GDM1 (cell line): ENCODE measurements at regions not wholly inside any gene's neighbourhood (a gene's known extent, or its start where the extent isn't known, plus 50 kb on each side); places are given as distances from the start of the nearest gene placed in this dataset.
"Not testable (repeated sequence)": the region's sequence is repeated elsewhere in the genome, so short reads cannot be mapped to it uniquely, and the experiment has no call there.

Experiments used
- DNase-seq: peaks from one replicate; lab custom pipeline; 2025; lab: John Stamatoyannopoulos, UW

- DNase-seq, result no peak
These were observed 142.9 kb upstream of the ZSWIM2 start for GRCh38 chr2:186991766-186992417.

DNA sequence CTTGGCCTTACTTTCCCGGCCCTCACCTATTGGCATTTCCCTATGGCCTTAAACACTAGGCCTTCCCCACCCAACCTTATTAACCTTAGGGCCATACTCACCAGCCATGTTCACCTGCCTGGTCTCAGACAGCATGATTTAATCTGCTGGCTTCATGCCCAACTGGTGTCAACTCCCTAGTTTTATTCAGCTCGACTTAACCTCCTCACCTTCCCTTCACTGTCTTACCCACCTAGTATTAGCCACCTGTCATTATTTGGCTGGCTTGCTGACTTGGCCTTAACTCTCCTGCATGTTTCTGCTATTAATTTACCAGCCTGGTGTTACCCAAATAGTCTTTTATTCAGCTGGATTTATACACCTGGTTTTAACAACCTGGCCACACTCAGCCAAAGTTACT, 136.0 kb upstream of the ZSWIM2 start:
- no peak for DNase-seq

GRCh38 chr2:186984481-186984880, 135.5 kb upstream of the ZSWIM2 start:
- DNase-seq, result no peak

DNA sequence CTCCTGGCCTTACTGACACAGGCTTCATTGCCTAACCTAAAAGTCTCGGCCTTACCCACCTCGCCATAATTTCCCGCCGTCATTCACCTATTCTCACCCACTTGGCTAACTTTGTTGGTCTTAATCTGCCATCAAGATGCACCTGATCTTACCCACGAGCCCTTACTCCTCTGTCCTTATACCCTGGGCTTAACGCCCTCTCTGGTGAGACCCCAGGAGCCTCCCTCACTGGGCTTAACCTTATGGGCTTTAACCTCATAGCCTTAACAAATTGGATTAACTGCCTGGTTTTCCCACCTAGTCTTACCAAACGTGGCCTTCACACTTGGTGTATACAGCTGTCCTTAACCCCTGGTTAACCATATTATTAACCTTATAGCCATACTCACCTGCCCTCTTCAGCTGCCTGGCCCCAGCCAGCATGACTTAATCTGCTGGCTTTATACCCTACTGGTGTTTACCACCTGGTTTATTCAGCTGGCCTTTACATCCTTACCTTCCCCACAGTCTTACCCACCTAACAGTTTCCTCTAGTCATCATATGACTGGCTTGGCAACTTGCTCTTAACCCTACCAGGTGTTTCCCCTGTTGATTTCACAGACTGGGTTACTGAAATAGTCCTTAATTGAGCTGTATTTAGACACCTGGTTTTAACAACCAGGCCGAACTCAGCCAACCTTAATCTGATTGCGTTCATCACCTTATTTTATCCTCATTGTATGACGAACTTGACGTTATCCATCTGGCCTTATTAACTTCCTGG, 132.0 kb upstream of the ZSWIM2 start:
- no peak for DNase-seq

GRCh38 chr2:186980117-186980442, 131.1 kb upstream of the ZSWIM2 start:
- DNase-seq, result no peak

- DNase-seq, result no peak
These were observed 130.6 kb upstream of the ZSWIM2 start for GRCh38 chr2:186979439-186980116.

- no peak for DNase-seq
These were observed 128.6 kb upstream of the ZSWIM2 start for GRCh38 chr2:186977433-186978045.

DNA sequence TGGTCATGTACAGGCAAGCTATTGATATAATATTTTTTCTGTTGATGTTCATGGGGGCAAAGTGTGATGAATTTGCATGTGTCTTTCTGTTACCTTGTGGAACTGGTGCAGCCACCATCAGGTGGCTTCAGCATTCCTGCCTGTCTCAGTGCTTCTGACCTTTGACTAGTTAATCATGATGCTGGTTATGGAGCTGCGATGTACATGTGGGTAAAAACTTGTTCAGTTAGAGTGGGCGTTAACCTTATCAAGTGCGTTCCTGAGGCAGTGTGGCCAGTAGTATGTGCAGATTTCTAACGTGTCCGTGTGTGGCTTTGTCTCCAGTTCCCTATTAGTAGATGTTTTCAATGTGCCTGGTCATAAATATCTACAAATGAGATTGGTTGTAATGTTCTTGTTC, 127.4 kb upstream of the ZSWIM2 start:
- DNase-seq, result no peak

GRCh38 chr2:186972281-186972970, 123.5 kb upstream of the ZSWIM2 start:
- no peak for DNase-seq

- no peak for DNase-seq
These were observed 119.3 kb upstream of the ZSWIM2 start for GRCh38 chr2:186968277-186968676.

DNA sequence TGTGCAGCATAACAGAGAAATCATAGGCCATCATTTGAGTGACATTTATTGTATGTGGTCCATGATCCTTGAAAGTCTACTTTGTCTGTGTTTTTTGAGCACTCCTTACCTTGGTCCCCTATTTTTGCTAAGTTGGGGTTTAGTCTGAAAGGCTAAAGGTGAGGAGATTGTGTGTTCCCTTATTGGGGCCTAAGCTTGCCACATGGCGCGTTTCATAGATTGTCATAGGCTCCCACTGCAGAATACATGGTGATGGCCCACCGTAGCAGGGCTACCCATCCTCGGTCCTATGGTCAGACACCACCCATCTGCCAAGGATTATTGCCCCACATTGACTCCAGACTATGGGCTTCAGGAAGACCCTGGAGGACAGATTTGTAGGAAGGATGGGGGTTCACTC, 117.0 kb upstream of the ZSWIM2 start:
- DNase-seq, result no peak

- no peak for DNase-seq
These were observed 113.2 kb upstream of the ZSWIM2 start for GRCh38 chr2:186962085-186962747.

GRCh38 chr2:186960241-186960640, 111.3 kb upstream of the ZSWIM2 start:
- DNase-seq, result not testable (repeated sequence)

DNA sequence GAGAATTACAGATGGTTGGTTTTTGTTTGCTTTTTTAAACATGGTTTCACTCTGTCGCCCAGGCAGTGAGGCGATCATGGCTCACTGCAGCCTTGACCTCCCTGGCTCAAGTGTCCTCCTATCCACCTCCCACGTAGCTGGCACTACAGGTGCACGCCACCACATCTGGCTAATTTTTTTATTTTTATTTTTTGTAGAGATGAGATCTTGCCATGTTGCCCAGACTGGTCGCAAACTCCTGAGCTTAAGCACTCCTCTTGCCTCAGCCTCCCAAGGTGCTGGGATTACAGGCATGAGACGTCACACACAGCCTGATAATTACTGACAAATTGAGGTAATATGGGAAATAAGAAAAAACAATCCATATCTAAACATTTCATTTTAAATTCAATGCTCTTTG, 110.5 kb upstream of the ZSWIM2 start:
- no peak for DNase-seq

DNA sequence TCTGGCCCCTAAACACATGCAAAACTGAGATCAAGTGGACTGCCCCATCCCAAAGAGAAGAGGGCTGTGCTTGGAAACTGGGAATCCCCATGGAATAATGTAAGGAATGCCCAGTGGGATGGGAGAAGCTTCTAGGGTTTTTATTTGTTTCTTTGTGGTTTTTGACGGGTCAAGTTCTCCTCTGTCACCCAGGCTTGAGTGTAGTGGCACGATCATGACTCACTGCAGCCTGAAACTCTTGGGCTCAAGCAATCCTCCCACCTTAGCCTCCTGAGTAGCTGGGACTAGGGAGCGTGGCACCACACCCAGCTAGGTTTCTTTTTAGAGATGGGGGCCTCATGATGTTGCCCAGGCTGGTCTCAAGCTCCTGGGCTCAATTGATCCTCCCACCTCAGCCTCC, 101.7 kb upstream of the ZSWIM2 start:
- no peak for DNase-seq

DNA sequence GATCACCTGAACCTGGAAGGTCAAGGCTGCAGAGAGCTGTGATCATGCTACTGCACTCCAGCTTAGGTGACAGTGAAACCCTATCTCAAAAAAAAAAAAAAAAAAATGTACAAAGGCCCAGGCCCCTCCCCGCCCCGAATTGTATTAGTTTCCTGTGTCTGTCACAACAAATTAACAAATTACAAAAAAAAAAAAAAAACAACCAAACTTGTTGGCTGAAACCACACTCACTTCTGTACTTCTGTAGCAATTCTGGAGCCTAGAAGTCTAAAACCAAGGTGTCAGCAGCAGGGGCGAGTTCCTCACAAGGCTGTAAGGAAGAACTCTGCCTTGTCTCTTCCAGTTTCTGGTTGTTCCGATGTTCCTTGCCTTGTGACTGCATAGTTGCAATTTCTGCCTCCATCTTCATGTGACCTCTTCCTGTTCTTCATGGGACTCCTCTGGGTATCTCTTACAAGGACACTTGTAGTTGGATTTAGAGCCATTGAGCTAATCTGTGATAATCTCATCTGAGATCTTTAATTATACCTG, 100.8 kb upstream of the ZSWIM2 start:
- no peak for DNase-seq

GRCh38 chr2:186947516-186947915, 98.5 kb upstream of the ZSWIM2 start:
- no peak for DNase-seq

GRCh38 chr2:186946896-186947467, 98.0 kb upstream of the ZSWIM2 start:
- no peak for DNase-seq

- DNase-seq, result no peak
These were observed 92.9 kb upstream of the ZSWIM2 start for GRCh38 chr2:186941853-186942252.

DNA sequence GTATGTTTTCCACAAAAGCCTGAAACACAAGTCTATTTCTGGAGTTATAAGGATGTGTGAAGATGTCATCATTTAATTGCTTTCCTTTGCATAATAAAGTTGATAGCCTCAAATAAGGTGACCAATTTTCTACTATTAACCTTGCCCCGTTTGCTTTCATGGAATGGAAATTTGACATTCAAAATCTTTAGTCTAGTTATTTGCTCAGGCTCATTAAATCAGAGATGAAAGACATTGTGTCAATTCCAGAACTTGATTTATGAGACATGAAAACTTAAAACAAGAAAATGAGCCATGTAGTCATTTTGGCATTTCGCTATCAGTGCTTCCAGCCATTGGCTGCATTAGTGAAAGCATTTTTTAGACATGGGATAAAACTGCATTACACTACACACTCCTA, 91.5 kb upstream of the ZSWIM2 start:
- no peak for DNase-seq

GRCh38 chr2:186934420-186934819, 85.5 kb upstream of the ZSWIM2 start:
- DNase-seq, result no peak
